Right forelimb (tissue), 1 donor: ENCODE measurements at regions not wholly inside any gene's neighbourhood (a gene's known extent, or its start where the extent isn't known, plus 50 kb on each side); places are given as distances from the start of the nearest gene placed in this dataset.
"Not testable (repeated sequence)": the region's sequence is repeated elsewhere in the genome, so short reads cannot be mapped to it uniquely, and the experiment has no call there.

Source experiments
- DNase-seq: peaks from one replicate; pipeline ENCODE4 v3.0.0-alpha.2; 2018

DNA sequence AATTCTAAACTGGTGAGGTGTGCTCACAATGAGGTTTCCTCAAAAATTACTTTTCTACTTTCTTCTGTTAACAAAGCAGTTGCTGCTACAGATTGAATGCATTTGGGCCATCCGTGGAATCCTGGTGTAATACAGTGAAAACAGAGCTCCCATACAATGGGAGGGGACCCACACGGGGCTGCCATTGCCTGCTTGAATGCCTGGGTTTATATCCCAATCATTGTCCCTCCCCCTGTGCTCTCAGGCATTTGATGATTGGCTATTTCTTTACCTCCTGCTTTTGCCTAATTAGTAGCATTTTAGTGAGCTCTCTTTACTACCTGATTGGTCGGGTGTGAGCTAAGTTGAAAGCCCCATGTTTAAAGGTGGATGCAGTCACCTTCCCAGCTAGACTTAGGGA, 52.9 kb upstream of the CSF1 start:
- not testable (repeated sequence) for DNase-seq

DNA sequence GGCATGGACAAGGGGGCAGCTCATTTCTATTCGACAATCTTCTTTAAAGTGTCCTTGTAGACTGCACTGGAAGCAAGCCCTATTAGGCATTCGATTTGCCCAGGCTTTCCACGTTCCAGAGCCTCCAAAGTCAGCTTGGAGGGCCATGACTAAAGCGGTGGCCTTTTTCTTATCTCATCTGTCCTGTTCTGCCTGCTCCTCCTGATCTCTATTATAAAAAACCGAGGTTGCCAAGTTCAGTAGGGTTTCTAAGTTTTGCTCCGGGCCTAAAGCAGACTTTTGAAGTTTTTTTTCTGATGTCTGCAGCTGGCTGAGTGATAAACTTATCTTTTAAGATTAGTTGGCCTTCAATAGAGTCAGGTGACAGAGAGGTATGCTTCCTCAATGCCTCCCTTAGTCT, 54.7 kb upstream of the CSF1 start:
- not testable (repeated sequence) for DNase-seq

DNA sequence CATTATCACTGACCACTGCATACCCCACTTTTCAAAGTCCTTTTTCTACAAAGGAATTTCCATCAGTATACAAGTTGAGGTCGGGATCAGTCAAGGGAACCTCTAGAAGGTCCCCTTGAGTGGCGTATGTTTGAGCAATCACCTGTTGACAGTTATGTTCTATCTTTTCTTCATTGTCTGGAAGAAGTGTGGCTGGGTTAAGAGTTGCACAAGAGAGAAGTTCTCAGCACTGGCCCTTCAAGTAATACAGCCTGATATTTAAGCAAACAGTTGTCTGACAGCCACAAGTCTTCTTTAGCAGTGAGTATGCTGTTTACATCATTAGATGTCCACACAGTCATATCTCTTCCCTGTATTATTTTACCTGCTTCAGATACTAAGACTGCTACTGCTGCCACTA, 56.7 kb upstream of the CSF1 start:
- not testable (repeated sequence) for DNase-seq

DNA sequence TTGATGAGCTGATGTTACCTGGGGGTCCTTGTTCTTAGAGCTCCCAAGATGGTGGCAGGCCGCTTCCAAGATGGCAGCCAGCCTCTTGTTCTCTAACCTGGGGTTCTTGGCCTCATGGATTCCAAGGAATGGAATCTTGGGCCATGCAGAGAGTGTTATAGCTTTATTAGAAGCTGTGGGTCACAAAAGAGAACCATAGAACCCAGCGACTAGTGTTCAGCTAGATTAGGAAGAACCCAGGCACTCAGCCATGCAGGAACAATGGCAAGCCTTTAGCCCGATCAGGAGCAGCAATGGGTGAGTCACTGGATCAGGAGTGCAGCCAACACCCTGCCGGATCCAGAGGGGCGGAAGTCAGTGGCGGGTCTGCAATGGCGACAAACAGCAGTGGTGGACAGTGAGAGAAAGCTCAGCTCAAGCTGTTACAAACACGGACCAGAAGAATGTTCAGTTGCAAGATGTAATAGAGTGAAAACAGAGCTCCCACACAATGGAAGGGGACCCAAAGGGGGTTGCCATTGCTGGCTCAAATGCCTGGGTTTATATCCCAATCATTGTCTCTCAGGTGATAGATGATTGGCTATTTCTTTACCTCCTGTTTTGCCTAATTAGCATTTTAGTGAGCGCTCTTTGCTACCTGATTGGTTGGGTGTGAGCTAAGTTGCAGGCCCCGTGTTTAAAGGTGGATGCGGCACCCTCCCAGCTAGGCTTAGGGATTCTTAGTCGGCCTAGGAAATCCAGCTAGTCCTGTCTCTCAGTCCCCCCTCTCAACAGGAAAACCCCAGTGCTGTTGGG, 58.2 kb upstream of the CSF1 start:
- DNase-seq: not testable (repeated sequence)

DNA sequence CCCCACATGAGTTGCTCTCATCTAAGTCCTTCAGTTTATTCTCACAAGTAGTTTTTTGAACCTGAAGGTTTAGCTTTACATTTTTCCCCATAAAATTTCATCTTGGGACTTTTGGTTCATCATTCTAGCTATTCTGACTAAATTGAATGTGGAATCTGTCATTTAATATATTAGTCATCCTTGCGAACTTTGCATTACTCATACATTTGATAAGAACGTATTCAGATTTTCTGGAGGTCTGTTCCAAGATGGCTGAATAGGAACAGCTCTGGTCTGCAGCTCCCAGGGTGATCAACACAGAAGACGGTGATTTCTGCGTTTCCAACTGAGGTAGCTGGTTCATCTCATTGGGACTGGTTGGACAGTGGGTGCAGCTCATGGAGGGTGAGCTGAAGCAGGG, 59.8 kb upstream of the CSF1 start:
- no peak for DNase-seq

DNA sequence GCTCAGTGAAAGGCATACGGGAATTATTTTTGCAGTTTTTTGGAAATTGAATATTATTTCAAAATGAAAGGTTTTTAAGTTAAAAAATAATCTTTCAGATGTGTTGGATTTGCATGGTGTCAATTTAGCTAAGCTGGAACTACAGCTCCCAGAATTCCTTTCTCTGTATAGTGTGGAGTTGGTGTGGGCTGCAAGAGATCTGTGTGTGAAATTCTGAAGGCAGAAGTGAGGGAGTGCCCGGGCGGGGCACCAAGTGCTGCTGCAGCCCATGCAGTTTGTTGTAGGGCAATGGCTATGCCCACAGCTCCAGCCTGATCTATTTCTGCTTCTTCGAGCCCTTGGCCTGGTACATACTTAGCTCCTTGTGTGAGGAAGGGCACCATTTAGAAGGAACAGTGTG, 60.5 kb upstream of the CSF1 start:
- no peak for DNase-seq

DNA sequence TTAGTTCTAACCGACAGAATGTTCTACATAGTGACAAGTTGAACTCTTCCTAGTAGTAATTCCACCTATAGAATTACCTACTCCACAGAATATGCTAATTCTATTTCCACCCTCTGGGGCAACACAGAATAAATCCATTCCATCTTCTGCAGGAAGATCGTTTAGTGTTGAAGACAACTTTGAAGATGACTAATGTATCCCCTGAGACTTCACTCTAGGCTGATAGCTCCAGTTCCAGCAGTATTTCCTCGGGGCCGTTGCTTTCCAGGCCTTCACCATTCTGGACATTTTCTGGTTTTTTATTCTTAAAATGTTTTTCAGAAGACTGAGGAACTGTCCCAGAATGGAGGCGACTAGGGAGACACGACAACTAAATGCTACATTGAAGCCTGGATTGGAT, 61.0 kb upstream of the CSF1 start:
- no peak for DNase-seq

DNA sequence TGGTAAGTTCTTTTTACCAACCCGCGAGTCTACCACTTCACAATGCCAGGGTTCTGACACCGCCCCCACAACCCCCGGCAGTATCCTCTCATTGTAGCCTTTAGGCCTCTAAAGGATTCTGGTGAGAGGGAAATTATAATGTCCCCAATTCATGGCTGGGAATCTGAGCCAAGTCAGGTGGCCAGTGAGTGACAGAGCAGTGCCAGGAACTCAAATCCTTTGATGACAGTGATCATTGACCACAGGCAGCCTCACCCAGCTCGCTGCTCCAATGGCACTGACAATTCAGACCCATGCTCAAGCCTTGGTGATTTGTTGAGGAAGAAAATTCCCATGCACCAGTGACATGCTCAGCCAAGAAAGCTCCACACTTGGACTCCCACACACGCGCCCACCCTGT, 63.4 kb upstream of the CSF1 start:
- DNase-seq: no peak

DNA sequence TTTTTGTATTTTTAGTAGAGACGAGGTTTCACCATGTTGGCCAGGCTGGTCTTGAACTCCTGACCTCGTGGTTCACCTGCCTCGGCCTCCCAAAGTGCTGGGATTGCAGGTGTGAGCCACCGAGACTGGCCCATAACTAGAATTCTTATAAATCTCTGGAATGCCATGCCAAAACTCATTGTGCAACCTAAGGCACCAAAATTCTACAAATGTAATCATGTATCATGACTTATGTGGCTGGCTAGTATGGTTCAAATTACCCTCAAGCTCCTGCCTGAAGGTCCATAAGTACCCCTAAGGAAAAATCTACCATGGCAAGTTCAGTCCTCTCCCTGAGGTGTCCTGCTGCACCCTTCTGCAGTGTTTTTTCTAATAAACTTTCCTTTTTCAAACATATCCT, 63.8 kb upstream of the CSF1 start:
- DNase-seq: no peak

DNA sequence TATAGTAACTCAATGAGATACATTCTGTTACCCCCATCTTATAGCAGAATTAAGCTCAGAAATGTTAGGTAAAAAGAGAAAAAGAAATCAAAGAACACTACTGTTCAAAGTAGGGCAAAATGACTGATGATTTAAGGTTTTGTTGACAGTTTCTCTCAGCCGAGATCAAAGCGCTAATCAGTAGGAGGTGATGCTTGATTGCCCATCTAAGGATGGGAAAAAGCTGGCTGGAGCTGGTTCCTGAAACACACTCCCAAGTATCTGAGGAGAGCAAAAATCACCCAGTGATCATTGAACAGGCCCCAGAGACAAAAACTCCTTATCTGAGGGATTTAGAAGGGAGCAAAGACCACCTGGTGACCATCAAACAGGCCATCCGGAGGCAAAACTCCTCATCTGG, 64.5 kb upstream of the CSF1 start:
- no peak for DNase-seq

DNA sequence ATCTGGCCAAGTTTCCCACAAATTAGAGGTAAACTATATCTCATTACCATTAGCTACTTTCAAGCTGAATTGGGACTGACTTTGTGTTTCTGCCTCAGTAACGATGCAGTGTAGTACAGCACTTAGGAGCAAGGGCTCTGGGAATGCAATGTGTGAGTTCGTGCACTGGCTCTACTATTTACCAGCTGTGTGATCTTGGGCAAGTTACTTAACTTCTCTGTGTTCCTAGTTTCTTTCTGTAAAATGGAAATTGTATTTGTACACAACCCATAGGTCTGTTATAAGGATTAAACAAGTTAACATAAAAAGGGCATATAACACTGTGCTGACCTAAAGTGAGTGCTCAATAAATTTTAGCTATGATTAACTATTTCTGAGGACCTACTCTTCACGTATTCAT, 65.0 kb upstream of the CSF1 start:
- no peak for DNase-seq

DNA sequence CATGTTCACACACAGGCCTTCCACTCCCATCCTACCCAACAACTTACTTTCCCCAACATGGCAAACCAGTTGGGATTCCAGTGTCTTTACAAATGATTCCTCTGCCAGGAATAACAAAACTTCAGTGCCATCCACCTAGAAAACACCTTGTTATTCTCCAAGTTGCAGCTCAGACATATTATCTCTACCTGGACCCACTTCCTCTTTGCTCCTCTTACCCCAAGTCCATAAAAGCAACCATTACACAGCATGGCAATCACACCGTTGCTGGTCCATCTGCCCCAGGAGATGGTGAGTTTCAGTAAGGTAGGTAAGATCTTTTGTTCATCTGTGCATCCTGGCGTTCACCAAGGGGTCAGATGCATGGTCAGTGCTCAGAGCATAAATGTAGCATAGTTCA, 66.0 kb upstream of the CSF1 start:
- DNase-seq: no peak

DNA sequence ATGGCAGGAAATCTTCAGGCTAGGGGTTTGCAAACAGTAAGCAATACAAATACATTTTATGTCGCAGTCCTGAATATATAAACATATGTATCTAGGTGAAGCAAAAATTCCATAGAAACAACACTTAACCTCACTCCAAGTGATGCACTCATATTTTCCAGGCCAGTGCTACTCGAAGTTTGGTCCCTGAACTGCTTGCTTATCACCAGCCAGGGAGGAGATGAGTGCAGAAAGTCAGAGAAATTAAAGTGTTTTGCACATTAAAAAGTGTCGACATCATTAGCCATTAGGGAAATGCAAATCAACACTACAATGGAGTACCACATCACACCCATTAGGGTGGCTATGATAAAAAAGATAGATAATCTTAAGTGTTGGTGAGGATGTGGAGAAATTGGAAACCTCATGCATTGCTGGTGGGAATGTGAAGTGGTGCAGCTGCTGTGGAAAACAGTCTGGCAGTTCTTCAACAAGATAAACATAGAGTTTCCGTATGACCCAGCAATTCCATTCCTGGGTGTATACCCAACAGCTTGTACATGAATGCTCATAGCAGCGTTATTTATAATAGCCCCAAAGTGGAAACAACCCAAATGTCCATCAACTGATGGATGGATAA, 70.5 kb upstream of the CSF1 start:
- no peak for DNase-seq

DNA sequence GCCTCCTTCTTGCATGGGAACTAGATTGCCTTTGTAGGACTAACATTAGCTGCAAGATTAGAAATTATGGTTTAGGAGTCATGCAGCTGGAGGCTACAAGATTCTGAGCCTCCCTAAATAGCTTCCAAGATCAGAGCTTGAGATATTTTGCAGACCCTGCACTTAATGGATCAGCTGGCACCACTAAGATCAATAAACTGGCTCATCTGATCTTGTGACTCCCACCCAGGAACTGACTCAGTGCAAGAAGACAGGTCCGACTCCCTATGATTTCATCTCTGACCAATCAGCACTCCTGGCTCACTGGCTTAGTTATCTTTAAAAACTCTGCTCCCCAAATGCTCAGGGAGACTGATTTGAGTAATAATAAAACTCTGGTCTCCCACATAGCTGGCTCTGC, 71.4 kb upstream of the CSF1 start:
- not testable (repeated sequence) for DNase-seq

DNA sequence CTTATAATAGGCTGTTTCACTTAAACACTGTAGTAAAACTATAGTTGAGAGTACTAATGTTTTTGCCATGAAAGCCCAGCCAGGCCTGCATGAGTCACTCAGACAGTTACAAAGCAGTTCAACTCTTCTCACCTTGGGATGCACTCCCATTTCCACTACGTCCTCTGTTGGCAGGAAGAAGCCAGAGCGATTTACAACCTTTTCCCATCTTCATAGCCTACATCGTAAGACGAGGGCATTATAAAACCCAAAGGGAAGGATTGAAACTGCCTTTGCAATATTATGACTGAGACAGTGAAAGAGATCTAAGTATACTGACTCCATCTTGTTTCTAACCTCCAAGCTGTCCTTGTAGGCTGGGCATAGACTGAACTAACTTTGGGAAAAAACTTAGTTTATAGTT, 71.8 kb upstream of the CSF1 start:
- no peak for DNase-seq

DNA sequence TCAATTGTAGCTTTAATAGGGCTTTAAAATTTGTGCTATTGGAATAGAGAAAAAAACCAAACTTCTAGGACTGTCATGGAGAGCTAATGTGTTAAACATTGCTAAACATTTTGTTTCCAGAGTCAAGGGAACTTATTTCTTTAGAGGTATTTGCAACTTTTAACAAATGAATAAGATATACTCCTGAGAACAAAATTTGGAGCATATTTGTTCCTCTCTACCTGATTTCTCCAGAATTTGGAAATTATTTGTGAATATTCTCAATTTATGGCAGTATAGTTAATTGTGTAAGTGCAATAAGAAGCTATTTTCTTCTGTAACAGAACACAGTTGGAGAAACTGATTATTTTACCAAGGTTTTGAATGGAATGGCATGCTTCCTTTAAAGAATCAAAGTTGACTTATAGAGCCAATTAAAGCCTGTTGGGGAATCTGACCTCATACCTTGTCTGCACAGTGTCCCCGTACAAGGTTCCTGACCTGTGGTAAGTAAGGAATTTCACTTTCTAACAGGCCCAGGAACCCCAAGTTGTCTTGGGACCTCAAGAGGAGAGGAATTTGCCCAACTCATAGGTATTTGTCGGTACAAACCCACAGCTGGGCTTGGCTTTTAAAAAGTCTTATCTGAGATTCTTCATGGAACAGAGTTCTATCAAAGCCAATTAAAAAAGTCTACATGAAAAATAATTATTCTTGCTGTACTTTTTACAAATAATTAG, 72.6 kb upstream of the CSF1 start:
- no peak for DNase-seq

DNA sequence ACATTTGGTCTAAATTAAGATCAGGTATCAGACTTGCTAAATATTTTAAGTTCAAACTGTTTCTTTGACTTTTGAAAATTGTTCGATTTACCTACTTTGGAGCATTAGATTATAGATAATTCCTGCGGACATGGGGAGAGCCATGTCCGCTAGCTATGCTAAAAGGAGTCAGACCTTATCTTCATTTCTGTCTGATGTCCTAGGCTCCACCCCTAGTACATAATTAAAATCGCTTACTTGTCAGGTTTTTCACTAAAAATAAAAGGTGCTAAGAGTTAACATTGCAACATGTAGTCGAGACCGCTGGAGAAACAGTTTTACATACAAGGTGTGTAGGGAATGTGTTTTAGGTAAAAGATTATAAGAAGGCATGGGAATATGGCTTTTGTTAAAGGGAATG, 71.9 kb upstream of the EPS8L3 start:
- DNase-seq: not testable (repeated sequence)

DNA sequence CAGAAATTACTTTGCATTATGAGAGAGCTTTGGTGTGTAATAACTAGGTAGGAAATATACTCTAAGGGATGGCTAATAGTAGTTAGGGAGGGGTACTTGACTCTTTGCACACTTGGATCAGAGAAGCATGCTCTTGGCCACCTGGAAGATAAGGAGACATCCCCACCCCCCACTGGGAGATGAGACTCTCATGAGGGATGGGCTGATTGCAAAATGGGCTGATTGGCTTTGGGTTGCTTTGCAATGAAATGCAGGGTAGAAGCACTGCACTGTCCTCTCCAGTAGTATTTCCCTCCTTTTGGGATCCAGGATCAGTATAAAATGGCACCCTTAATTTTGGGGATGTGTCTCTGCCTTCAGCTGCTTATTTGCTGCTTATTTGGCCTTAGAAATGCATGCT, 71.2 kb upstream of the EPS8L3 start:
- no peak for DNase-seq

DNA sequence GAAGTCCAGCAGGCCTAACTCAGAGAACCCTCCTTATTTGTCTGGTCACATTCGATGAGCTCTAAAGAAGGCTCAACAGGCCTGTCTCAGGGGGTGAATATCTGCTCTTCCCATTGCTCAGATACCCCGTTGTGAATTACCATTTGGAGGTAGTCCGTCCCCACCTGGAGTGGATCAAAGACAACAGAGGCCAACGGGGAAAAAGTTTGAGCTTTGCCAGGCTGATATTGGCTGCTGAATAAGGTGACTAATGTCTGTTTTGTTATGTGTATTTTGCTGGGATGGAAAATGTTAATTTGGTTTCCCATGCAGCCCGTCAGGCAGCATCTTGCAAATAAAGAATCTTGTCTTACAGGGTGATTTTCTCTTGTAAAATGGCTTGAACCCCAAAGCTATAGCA, 69.2 kb upstream of the EPS8L3 start:
- no peak for DNase-seq

DNA sequence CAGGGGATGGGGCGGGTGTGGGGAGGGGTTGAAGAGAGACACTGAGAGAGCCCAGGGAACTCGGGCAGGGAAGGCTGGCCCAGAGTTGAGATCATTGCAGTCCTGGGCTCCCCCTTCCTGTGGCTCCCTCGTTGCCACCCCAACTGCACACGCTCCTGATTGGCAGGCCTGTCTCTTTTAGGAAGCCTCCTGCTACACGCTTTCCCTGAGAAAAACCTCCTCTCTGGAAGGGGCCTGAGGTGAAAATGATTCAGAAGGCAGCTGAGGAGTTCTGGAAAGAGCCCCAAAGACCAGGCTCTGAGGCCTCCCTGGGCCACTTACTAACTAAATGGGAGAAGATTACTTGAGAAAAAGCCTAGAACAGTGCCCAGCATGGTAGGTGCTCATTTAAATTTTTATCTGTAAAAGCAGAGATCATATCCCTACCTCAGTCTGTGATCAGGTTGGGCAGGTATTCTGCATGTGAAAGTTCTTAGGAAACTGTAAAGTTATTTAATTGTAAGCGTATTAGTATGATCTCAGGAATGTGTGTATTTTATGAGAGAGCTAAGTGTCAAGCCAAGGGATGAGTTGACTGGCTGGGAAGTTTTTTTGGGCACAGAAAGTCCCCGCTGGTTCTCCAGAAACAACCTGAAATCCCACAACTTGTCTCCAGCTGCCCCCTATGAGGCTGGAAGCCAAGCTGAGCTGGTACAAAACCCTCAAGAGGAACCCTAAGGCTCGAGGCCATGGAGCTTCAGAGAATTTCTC, 65.2 kb upstream of the EPS8L3 start:
- no peak for DNase-seq

DNA sequence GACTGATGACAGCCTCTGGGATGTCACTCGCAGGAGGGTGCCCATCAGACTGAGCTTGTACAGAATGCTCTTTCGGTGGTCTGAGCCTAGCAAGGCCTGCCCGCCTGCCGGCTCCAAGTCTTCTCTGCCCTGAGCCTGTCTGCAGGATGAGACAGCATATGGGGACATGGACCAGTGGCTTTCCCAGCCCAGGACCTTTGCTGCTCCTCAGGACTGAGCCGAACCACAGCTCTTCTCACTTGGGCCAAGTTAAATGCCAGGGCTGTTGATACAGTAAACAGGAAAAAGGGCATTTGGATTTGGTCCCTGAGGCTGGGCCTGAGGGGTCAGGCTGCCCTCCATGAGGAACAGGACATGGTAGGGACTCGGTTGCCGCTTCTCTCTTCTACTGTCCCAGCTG, 64.3 kb upstream of the EPS8L3 start:
- DNase-seq: no peak

DNA sequence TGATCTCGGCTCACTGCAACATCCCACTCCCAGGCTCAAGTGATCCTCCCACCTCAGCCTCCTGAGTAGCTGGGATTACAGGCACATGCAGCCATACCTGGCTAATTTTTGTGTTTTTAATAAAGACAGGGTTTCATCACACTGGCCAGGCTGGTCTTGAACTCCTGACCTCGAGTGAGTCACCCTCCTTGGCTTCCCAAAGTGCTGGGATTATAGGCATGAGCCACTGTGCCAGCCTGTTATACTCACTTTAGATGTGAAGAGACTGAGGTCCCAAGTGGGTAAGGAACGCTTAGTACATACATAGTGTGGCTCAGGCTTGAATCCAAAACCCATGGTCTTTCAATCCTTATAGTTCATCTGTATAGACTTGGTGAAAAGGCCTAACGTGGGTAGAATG, 63.7 kb upstream of the EPS8L3 start:
- no peak for DNase-seq

DNA sequence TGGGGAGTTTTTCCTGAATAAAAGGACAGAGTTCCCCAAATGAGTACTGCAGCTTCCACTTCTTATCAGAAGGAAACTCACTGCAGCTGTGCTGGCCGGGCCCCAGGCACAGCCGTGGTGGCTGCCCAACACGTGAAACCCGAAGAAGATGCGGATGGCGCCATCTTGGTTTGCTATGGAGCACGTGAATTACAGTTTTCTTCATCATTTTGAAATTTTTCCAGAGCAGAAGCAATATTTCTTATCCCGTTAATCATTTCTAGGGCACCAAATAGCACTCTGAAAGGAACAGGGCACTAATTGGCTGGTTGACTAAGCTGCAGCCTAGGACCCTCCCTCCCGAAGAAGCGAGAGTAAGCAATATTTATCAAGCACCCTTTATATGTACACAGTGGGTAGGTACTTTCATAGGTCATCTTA, 63.2 kb upstream of the EPS8L3 start:
- DNase-seq: no peak

DNA sequence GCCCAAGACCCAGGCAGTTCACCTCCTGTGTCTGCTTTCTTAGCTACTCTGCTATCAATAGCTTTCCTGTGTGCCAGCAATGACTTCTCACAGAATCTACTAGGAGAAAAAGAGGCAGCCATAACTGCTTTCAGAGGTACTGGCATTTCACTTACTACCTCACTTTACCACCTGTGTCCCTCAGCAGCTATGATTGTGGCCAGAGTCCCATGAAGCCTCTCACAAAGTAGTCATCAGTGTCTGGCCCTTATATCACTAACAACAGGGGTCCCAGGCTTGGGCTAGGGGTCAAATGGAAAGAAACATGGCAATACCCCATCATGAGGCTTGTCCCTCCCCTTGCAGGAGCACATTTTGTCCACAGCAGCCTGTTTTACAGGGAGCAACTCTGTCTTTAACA, 62.7 kb upstream of the EPS8L3 start:
- DNase-seq: no peak
